RKO (cell line): ENCODE measurements at regions not wholly inside any gene's neighbourhood (a gene's known extent, or its start where the extent isn't known, plus 50 kb on each side); places are given as distances from the start of the nearest gene placed in this dataset.

Source experiments
- DNase-seq: peaks from one replicate; pipeline ENCODE4 v3.0.0-alpha.2; 2016; ENCODE audit warnings: low spot score

DNA sequence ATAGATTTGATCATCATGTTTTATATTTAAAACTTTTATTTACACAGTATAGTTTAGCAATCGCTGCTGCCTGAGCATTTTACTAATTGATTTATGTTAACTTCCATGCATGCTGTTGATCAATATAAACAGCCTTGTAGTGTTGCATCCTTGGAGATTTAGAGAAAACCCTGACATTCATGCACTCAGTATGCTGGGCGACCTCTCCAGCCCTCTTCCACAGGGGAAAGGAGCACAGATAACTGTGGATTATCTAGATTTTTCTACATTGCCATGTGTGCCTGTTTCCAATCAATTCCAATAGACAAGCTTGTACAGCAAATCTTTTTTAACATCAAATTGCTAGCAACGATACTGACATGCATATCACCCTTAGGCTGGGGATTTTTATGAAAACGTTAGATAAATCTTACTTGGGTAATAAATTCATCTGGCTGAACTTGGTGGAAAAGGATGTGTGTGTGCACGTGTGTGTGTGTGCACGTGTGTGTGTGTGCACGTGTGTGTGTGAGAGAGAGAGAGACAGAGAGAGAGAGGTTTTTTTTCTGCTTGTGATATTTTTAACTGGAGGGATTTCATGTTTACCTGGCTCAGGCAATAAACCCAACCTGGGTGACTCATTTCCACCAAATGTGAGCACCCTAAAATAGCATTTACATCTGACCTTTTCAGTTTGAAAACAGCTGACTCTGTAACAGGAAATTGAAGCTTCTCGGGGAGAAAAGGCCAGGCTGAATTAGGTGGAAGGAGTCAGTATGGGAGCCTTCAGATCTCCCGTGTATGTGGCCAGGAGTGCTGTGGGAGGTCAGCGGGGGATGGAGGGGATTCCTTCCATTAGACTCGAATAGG is 339.8 kb downstream of the PRDM2 start:
- no peak for DNase-seq

DNA sequence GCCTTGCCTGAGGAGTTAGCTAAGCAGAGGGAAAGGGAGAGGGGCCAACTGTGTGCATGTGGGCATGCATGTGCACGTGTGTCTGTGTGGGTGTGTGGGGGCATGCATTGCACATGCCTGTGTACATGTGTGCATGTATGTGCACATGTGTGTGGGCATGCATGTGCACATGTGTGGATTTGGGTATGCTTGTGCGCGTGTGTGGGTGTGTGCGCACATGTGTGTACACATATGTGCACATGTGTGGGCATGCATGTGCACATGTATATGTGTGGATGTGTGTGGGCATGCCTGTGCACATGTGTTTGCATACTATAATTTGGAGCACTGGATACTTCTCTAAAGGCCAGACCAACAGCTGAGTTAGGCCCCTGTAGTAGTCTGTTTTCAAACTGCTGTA is 350.0 kb downstream of the PRDM2 start:
- DNase-seq: no peak

DNA sequence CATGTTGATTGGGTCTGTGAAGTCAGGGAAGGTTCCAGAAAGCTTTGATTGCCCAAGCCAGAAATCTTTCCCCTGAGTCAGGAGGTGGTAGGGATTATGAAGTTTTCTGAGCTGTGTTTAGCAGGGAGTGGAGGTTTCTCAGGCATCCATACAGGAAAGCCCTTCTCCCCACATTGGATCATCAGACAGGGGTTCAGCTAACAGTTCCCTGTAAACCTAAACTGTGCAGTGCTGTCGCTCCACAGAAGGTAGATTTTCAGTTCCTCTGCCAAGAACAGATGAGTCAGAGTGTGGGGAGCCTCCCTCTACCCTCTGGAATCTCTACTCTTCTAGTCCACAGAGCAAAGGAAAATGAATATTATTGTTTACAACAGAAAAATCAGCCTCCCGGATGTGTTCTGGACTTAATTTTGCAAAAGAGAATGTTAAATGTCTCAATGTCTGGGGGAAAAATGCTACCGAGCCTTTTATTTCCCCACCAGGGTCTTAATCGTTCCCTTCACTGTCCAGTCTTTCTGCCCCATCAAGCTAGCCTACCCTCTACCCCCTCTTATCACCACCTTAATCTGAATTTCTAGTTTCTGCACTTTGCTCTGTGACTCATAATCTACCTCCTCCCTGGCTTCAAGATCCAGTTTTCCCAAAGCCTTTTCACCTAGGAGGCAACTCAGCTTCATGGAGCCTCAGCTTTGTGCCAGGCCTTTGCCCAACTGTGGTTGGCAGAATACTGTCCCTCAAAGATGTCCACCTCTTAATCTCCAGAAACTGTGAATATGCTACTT is 355.6 kb downstream of the PRDM2 start:
- DNase-seq: no peak

DNA sequence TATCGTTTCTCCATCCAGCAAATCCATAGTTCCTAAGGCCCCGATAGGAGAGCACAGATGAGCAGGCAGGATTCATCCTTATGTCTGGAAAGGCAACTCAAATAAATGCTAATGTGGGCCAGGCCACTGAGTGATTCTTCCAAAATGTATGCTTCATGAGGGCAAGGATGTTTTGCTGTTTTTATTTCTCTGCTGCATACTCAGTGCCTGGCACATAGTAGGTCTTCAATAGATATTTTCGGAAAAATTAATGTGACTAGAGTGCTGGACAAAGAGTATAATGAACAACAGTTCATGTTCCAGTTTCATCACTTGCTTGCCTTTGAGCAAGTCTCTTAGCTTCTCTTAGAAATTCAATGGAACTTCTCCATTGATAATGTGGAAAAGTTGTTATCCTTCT is 357.7 kb downstream of the PRDM2 start:
- no peak for DNase-seq

DNA sequence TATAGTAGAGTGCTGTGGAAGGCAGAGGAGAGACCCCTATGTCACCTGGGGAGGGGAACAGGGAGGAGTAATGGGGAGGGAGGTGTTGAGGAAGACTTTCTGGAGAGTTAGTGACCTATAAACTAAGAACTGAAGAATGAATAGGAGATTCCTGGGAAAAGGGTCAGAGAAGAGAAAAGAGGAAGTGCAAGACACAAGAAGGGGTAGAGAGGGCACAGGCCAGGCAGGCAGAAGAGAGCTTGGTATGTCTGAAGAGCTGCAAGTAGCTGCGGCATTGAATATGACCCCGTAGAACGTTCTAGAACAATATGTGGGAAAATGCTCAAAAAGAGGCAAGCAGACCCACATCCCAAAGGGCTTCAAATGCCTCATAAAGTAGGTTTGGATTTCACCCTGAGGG is 361.2 kb downstream of the PRDM2 start:
- no peak for DNase-seq

DNA sequence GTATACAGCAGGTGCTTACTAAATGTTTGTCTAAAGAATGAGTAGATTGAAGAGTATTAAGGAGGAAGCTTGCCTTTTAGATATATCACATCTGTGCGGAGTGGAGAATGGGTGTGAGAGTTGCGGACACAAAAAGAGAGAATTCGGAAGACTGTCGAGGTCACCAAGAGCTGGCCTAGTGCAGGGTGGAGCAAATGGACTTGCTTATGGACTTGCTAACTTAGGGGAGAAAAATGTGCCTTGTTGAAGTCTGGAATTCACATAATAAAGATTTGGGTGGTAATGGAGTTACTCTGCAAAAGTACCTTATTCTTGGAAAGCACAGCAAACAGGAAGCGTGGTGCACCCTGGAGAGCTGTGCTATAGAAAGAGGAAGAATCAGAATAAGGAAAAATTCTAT is 361.7 kb downstream of the PRDM2 start:
- DNase-seq: no peak

DNA sequence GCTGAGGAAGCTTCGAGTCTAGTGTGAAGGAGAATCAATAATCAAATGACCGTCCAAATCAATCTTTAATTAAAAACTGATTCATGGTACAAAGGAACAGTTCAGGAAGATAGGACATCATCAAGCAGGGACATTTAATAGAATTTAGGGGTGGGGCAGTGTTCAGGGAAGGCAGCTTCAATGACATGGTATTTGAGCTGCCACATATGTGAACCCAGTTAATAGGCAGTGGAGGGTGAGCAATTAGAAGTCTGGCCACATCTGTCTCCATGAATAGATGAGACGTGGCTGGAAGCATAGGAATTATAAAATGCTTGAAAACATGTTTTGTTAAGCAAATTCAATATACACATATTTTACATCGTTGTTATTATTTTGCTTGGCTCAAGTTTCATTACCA is 362.7 kb downstream of the PRDM2 start:
- DNase-seq: no peak

DNA sequence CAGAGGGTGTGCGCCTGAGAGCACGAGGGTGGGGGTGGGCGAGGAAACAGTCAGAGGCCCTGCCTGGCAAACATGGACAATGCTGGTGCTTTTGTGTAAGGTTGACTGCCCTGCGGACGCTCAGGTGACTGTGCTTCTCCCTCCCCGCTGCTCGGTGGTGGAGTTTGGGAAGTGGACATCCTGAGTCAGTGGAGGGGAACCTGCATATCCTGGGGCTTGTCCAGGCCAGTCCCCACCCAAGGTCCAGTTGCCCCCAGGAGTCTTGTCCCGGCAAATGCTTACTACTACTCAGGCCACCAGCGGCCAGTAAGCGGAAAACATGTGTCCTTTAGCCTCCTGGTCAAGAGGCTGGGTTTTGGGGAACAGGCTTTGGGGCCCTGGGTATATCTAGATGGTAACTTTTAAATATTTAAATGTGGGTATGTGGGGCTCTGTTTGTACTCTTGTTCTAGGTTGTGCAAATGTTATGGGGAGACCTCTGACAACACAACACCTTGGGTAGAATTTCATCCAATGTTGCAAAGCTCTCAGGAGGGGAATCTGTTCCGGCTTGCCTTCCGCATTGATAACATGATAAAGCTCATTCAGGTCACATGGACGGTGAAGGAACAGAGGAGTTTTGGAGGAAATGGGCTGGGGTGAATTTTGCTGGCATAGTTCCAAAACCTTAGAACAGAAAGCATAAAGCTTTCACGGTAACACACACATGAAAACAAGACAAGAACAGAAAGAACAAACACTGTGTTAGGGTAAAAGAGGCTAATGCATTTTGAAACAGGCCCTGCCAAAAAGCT is 364.9 kb downstream of the PRDM2 start:
- no peak for DNase-seq

DNA sequence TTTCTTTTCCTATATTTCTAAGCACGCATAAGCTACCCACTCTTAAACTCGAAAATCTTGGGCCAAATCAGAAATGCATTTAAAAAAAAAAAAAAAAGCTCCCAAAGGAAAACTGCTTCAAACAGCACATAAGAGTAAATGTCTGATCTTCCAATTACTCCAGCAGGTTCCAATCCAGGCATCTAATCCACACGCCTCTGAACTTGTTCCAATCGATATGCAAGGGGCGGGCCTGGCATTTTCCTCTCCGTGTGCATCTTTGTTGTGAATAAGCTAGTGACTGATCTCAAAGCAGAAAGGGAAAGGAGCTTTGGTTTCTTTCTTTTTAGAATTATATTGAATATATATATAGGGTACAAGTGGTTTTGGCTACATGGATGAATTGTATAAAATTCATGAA is 365.5 kb downstream of the PRDM2 start:
- DNase-seq: no peak

DNA sequence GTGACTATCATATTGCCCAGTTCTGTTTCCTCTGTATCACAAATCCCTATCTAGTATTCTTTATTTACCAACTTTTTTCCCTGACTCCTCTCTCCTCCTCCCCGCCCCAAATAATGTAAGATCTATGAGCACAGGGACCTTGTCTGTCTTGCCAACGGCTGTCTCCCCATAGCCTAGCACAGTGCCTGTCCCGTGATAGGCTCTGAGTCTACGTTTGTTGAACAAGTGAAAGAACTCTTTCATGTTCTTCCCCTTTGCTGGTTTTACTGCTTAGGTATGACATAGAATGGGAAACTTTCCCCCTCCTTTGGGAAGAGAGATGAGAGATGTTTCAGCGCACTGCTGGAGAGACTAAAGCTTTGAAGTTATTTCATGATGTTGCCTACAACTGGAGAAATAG is 367.0 kb downstream of the PRDM2 start:
- no peak for DNase-seq

DNA sequence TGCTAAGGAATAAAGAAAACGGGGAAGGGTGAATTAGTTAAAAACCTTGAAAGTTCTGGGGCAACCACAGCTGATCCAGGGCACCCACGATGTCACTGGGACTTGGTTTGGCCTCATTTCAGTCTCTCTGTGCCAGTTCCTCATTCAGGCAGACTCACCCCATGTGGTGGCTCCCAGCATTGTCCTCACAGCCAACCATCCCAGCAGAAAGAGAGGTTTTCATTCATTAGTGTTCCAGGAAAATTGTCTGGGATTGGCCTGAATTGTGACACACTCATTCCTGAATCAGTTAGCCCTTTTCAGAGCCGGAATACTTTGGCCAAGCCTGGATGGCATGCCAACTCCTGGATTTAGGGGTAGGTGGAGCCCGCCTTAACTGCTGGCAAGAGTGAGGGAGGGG is 367.7 kb downstream of the PRDM2 start:
- DNase-seq: no peak

DNA sequence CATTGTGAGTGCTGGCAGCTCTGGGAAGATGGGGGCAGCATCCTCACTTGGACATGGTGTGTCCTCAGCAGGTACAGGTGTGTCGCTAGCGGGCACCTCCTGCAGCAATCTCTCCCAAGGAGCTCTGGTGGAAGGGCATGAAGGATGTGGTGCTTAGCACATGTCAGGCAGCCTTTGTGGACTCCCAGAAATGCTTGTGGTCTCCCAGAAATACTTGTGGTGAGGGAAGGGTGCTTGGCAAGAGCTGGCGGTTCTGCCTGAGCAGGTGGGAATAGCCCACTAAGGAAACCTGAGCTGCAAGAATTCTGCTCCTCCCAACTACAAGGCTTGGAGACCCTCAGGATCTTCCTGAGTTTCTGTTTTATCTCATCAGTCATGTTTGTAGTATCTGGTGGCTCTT is 371.6 kb downstream of the PRDM2 start:
- DNase-seq: no peak

DNA sequence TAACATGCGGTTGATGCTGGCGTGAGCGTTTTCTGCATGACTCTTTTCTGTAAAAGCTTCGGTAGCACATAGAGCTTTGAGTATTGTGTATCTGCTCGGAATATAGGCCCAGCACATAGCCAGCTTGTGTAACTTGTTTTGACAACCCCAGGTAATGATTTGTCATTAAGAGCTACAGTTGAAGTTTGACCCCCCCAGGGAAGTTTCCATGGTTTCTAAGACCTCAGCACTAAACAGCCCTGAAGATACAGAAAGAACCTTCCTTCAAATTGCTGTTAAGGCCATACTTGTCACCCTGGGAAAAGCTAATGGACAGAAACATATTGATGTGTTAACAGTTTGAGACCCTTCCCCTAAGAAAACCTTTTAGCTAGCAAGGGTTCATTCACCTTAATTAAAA is 380.7 kb downstream of the PRDM2 start:
- no peak for DNase-seq

DNA sequence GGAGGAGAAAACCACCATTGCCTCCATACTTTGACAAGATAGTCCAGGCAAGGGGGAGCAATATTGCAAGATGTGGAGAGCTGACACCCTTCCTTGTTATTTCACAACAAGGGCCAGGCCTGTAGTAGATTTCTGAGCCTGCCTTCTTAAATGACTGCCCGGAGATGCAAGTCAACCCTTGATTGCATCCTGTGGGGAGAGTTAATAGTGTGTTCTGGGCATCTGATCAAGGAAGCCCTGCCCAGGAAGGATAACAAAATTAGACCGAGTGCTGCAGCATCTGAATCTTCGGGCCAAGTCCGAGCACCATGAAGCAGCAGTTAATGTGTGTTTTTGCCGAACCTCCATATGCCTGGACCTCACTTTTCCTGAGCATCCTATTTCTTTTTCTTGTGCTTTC is 382.3 kb downstream of the PRDM2 start:
- DNase-seq: no peak

DNA sequence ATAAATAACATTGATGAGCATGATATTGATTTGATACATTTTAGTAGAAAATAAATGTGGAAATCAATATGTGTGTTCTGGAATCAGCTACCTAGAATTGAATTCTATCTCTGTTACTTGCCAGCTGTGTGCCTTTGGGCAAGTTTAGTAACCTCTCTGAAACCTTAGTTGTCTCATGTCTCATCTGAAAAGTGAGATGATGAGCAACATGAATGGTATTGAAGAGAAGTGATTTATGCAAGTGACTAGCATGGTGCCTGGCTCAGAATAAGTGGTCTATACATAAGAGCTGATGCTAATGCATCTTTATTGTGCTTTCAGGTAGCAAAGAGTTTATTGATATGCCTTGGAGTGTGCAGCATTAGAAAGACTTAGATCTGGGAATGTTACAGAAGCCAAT is 383.3 kb downstream of the PRDM2 start:
- no peak for DNase-seq

DNA sequence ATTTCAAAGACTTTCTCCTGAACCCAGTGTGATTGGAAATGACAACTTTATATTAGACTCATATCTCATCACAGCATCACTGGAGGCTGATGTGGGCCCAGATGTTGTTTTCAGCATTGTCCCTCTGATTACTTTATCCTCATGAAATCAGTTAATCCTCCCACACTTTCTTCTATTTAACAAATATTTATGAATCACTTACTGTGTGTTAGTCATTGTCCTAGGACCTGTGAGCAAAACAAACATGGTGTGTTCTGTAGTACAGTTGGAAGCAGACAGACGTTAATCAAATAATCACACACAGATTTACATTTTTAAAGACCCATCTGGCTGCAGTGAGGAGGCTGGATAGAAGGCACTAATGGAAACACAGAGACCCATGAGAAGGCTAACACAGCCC is 383.7 kb downstream of the PRDM2 start:
- no peak for DNase-seq

DNA sequence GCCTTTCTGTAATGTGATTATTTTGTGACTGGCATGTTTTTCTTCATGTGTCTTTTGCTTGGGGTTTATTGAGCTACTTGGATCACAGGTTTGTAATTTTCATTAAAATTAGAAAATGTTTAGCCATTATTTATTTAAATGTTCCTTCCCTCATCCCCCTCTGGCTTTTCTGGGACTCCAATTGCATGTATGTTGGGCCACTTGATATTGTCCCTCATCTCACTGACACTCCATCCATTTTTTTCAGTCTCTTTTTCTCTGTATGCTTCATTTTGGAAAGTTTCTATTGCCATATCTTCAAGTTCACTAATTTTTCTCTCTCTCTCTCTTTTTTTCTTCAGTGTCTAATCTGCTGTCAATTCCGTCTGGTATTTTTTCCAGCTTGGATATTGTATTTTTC is 390.1 kb downstream of the PRDM2 start:
- DNase-seq: no peak

DNA sequence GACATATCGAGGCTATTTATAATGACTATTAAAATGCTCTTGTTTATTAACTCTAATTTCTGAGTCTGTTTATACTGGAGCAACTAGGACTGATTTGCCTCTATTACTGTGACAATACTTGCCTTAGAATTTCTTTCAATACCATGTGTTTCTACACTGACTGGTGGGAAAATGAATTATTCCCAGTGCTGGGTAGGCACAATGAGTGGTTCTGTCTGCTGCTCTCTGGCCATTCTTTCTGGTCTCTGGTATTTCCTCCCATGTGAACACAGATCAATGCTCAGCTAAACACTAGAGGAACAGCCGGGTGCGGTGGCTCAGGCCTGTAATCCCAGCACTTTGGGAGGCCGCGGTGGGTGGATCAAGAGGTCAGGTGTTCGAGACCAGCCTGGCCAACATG is 390.5 kb downstream of the PRDM2 start:
- DNase-seq: no peak

DNA sequence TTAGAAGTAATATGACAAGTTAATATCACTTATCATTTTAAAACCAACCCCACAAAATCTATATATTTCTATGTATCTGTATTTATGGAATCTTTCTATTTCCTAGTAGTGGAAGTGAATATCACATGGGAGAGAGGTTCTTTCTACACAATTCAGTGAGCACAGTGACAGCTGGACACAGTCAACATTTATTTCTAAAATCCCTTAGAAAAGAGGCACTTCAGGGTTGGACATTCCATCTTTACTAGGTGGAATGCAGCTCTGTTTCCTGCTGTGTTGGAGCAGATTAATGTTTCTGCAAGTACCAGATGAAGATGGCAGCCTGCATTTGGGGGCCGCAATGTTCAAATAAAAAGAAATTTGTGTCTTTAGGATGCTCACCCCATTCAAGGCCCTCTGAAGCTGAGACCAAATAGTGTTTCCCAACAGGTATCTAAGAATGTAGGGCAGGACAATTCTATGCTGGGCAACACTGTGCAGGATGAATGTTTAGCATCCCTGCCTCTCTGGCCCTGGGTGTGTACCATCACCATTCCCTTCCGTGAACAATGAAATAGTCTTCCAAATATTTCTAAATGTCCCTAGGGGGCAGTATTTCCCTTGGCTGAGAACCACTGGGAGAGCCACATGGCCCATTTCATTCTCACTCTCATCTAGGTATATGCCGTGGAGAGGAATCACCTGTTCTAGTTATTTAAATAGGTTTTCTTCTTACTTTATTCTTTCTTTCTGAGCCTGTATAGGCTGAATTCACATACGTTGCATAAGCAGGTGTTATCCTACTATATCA is 394.8 kb downstream of the PRDM2 start:
- no peak for DNase-seq

DNA sequence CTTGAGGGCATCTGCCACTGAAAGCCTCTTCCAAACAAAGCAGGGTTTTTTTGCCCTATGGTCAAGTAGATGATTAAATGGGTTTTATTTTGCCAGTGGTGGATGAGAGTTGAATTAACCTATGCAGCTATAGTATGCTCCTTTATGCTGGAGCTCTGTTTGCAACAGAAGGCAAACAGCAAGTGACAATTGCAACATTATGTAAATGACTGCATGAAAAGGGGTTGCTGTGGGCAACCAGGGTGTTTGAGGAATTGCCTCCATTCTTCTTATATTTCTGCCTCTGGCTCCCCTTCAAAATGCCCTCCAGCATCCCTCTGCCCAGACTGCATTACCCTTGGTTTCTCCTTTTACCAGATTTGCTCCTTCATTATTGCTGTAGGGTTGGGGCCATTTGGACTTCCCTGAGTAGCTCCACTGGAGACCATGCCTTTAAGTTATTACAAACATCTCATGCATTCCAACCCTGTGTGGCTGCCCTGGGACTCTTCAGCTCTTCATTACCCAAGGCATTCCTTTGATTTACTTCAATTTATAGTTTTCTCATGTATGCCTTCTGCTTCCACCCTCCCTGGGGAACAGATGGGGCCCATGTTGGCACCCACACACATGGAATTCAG is 398.4 kb downstream of the PRDM2 start:
- no peak for DNase-seq

DNA sequence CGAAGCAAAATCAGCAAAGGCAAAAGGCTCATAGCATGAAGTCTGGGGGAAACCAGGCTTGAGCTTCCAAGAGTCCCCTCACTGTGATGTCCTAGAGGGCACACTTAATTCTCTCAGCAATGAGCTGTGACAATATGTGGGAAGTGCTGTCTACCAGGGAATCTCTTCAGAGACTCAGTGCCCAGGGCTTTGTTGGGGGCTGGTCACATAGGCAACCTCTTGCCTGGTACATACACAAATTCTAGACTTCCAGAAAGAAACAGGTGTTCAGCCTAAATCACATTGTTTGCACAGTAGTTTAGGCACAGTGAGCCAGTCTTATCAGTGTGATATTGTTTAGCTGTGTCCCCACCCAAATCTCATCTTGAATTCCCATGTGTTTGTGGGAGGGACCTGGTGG is 400.5 kb downstream of the PRDM2 start:
- no peak for DNase-seq

DNA sequence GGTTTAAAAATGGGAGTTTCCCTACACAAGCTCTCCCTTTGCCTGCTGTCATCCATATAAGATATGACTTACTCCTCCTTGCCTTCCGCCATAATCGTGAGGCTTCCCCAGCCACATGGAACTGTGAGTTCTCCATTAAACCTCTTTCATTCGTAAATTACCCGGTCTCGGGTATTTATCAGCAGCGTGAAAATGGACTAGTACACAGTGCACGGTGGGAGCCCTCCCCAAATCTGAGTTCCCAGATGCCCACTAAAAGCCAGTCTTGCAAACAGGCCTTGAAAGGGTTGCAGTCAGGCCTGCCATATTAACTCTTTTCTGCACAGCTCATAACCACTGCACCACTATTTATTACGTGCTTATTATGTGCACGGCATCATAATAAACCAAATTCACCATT is 400.9 kb downstream of the PRDM2 start:
- DNase-seq: no peak
